Stomach smooth muscle (tissue), 2 donors: ENCODE measurements at regions not wholly inside any gene's neighbourhood (a gene's known extent, or its start where the extent isn't known, plus 50 kb on each side); places are given as distances from the start of the nearest gene placed in this dataset.
"Not testable (repeated sequence)": the region's sequence is repeated elsewhere in the genome, so short reads cannot be mapped to it uniquely, and the experiment has no call there.

Source experiments
- H3K27ac ChIP-seq: one replicate; pipeline ENCODE4 v1.7.0; 2013; ENCODE audit warnings: mild to moderate bottlenecking, low read length, inconsistent platforms
- H3K27me3 ChIP-seq, 2 donors: one replicate each; pipeline ENCODE4 v1.7.0; 2013; ENCODE audit warnings: low read length in 2 of 2; ENCODE audit not compliant: insufficient read depth in 2 of 2, control insufficient read depth in 1 of 2
- H3K36me3 ChIP-seq, 2 donors: one replicate each; pipeline ENCODE4 v1.7.0; 2013; ENCODE audit warnings: low read length in 2 of 2; ENCODE audit not compliant: control insufficient read depth in 2 of 2, insufficient read depth in 2 of 2
- H3K4me1 ChIP-seq: one replicate; pipeline ENCODE4 v1.7.0; 2013; ENCODE audit warnings: low read length; ENCODE audit not compliant: control insufficient read depth, insufficient read depth
- H3K4me3 ChIP-seq, 2 donors: one replicate each; pipeline ENCODE4 v1.7.0; 2013; ENCODE audit warnings: low read length in 2 of 2
- H3K9ac ChIP-seq, 2 donors: one replicate each; pipeline ENCODE4 v1.7.0; 2013; ENCODE audit warnings: low read length in 2 of 2, mild to moderate bottlenecking in 1 of 2
- H3K9me3 ChIP-seq, 2 donors: one replicate each; pipeline ENCODE4 v1.7.0; 2013; ENCODE audit warnings: low read length in 2 of 2; ENCODE audit not compliant: control insufficient read depth in 2 of 2
- donor health status: healthy.
- donor health status: Pancreatic carcinoma.

GRCh38 chr11:112693781-112694180 lies 267.4 kb upstream of the NCAM1 start:
- Histone ChIP-seq H3K9ac (no peak overlapping the region), H3K9me3 (no peaks in the 10 kb centered on the region)

GRCh38 chr11:112694245-112694644 lies 267.0 kb upstream of the NCAM1 start:
- H3K27me3 ChIP-seq, result no peaks in the 10 kb centered on the region
- H3K36me3 ChIP-seq, result no peaks in the 10 kb centered on the region
- H3K9ac ChIP-seq, result no peak overlapping the region
- no peak overlapping the region for H3K27ac ChIP-seq
- no peak overlapping the region for H3K4me3 ChIP-seq
- H3K9me3 ChIP-seq, result no peaks in the 10 kb centered on the region
- peaks cover 3% of the 10 kb centered on the region for H3K4me1 ChIP-seq

More at GRCh38 chr11:112693781-112694180, 267.4 kb upstream of the NCAM1 start:
- no peaks in the 10 kb centered on the region for H3K36me3 ChIP-seq
- peaks cover 3% of the 10 kb centered on the region for H3K4me1 ChIP-seq
- H3K27me3 ChIP-seq, result no peaks in the 10 kb centered on the region
- no peak overlapping the region for H3K4me3 ChIP-seq
- H3K27ac ChIP-seq, result no peak overlapping the region

- Histone ChIP-seq H3K27ac (no peak overlapping the region), H3K9me3 (no peaks in the 10 kb centered on the region), H3K4me3 (no peak overlapping the region), H3K9ac (no peak overlapping the region), H3K27me3 (no peaks in the 10 kb centered on the region), H3K36me3 (no peaks in the 10 kb centered on the region), H3K4me1 (peaks cover 3% of the 10 kb centered on the region)
Measured at GRCh38 chr11:112694813-112695212, 266.4 kb upstream of the NCAM1 start.

DNA sequence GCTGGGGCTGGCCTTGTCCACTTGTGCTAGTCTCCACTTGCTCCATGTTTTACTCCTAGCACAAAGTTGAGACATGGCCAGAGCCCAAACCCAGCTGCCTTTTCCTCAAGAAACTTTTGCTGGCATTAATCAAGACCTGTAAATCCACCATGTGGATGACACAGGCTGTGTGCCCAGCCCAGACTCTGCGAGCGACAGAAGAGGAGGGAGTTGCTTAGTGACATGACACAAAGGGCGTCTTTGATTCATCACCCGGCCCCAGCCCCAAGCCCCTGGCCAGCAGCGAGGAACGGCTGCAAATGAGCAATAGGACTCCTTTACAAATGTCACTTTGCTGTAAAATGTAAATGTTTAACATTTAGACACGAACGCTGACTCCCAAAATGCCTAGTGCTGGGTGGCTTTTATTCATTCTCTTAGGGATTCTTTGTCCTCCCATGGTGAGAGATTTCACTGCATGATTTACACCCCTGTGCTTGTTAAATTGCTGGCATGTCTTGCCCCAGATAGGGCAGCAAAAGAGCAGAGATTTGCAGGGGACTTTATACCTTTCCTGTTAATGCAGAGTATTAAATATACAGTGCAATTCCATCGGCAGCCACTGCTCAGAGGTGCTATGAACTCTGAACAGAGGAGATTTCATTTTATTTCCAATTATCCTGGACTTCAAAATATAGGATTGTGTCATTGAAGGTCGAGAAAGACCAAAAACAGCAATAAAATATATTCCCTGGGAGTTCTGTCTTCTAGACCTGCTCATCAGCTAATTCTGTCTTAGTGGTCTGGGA lies 263.6 kb upstream of the NCAM1 start:
- H3K9ac ChIP-seq, result no peak overlapping the region
- H3K27me3 ChIP-seq, result no peaks in the 10 kb centered on the region
- H3K36me3 ChIP-seq, result no peaks in the 10 kb centered on the region
- peaks cover 3% of the 10 kb centered on the region for H3K4me1 ChIP-seq
- no peak overlapping the region for H3K4me3 ChIP-seq
- H3K9me3 ChIP-seq, result no peaks in the 10 kb centered on the region
- no peak overlapping the region for H3K27ac ChIP-seq

DNA sequence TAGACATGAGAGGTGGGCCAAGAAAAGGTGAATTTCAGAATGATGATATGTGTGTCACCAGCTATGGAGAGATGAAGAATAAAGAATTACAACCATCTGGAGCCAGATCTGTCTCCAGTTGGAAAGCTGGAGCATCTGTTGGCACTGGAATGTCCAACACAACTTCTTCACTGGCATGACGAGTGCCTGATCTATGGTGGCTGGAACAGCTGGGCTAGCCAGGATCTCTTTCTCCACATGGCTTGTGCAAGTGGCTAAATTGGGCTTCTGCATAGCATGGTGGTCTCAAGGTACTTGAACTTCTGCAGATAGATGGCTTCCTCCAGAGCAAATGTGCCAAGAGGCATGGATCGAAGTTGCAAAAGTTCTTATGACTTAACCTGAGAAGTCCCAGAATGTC lies 256.1 kb upstream of the NCAM1 start:
- Histone ChIP-seq H3K27ac (no peak overlapping the region), H3K9ac (no peak overlapping the region), H3K4me1 (no peaks in the 10 kb centered on the region), H3K36me3 (no peaks in the 10 kb centered on the region), H3K27me3 (no peaks in the 10 kb centered on the region), H3K4me3 (no peak overlapping the region), H3K9me3 (peaks cover 6 to 8% of the 10 kb centered on the region in 2 donors)

DNA sequence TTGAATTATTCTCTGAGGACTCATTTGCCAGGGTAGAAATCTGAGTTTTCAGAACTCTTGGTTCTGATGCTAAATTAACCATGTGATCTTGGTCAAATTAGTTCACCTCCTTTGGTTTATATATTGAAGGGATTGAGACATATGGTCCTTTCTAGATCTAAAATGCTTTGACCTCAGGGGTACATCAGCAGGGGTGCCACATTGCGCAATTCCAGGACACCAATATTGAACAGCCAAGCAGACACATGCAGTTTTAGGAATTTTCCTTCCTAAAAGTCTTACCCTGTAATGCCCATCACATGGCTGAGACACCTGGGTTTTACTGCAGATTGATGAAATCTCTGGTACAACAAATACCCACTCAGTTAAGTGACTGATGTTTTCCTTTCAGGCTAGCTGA lies 254.4 kb upstream of the NCAM1 start:
- no peak overlapping the region for H3K27ac ChIP-seq
- H3K36me3 ChIP-seq, result no peaks in the 10 kb centered on the region
- no peaks in the 10 kb centered on the region for H3K27me3 ChIP-seq
- H3K4me3 ChIP-seq, result no peak overlapping the region
- peaks cover 6 to 8% of the 10 kb centered on the region in 2 donors for H3K9me3 ChIP-seq
- no peak overlapping the region for H3K9ac ChIP-seq
- H3K4me1 ChIP-seq, result no peaks in the 10 kb centered on the region

DNA sequence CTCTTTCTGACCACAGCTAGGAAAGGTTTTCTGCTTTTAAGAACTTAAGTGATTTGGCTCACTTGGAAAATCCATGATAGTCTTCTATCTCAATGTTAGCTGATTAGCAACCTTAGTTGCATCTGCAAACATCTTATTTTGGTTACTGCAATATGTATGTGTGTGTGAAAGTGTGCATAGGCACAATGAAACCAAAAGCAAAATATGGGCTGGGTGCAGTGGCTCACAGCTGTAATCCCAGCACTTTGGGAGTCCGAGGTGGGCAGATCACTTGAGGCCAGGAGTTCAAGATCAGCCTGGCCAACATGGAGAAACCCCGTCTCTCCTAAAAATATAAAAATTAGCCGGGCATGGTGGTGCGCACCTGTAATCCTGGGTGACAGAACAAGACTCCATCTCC lies 246.9 kb upstream of the NCAM1 start:
- not testable (repeated sequence) for H3K27me3 ChIP-seq, H3K4me1 ChIP-seq, H3K36me3 ChIP-seq, H3K27ac ChIP-seq, H3K9me3 ChIP-seq, H3K9ac ChIP-seq, H3K4me3 ChIP-seq

- Histone ChIP-seq H3K4me3 (no peak overlapping the region), H3K9me3 (no peaks in the 10 kb centered on the region), H3K9ac (no peak overlapping the region), H3K4me1 (no peaks in the 10 kb centered on the region), H3K27ac (no peak overlapping the region), H3K36me3 (no peaks in the 10 kb centered on the region), H3K27me3 (peaks cover 0 to 2% of the 10 kb centered on the region in 2 donors)
Measured at GRCh38 chr11:112715056-112715455, 246.2 kb upstream of the NCAM1 start.

DNA sequence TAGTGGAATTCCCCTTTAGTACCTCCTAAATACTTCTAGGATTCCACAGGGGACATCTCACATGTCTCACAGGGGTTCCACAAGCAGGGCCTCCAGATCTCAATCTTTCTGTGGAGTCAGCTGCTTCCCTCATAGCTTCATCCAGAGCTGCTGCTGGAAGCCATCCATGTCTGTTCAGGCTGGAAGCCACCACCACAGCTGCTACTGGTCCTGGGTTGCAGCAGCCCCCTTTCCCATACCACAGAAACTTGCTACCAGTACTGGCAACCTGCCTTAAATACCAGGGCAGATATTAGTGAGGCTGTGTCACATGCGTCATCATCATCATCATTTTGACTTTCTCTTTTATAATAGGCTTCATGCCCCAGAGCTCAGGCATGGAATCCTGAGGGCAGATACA lies 242.7 kb upstream of the NCAM1 start:
- Histone ChIP-seq H3K9ac (no peak overlapping the region), H3K36me3 (no peaks in the 10 kb centered on the region), H3K4me1 (no peaks in the 10 kb centered on the region), H3K9me3 (no peaks in the 10 kb centered on the region), H3K4me3 (no peak overlapping the region), H3K27ac (no peak overlapping the region), H3K27me3 (peaks cover 0 to 2% of the 10 kb centered on the region in 2 donors)

- Histone ChIP-seq H3K4me1 (no peaks in the 10 kb centered on the region), H3K4me3 (no peak overlapping the region), H3K9ac (no peak overlapping the region), H3K27ac (no peak overlapping the region), H3K36me3 (no peaks in the 10 kb centered on the region), H3K9me3 (no peaks in the 10 kb centered on the region), H3K27me3 (peaks cover 0 to 4% of the 10 kb centered on the region in 2 donors)
Measured at GRCh38 chr11:112719736-112720525, 241.3 kb upstream of the NCAM1 start.

GRCh38 chr11:112722148-112722547 lies 239.1 kb upstream of the NCAM1 start:
- no peaks in the 10 kb centered on the region for H3K9me3 ChIP-seq
- H3K27me3 ChIP-seq, result peaks cover 0 to 4% of the 10 kb centered on the region in 2 donors
- no peak overlapping the region for H3K4me3 ChIP-seq
- no peak overlapping the region for H3K9ac ChIP-seq
- no peaks in the 10 kb centered on the region for H3K36me3 ChIP-seq
- no peak overlapping the region for H3K27ac ChIP-seq
- no peaks in the 10 kb centered on the region for H3K4me1 ChIP-seq
